OCI-LY1 (cell line): ENCODE measurements at regions not wholly inside any gene's neighbourhood (a gene's known extent, or its start where the extent isn't known, plus 50 kb on each side); places are given as distances from the start of the nearest gene placed in this dataset.

ENCODE experiments used
- H2AFZ ChIP-seq: fragments of 200-600 bp; sonication (generic), shearing (Covaris generic); 2 replicates; pipeline ENCODE4 v1.6.0; 2014; ENCODE audit warnings: antibody characterized with exemption, mild to moderate bottlenecking, low read length
- H3F3A ChIP-seq: fragments of 200-600 bp; sonication (generic), shearing (Covaris generic); 2 replicates; pipeline ENCODE4 v1.6.0; 2014; ENCODE audit warnings: mild to moderate bottlenecking, antibody characterized with exemption, low read length, moderate library complexity; ENCODE audit not compliant: insufficient read depth
- H3K27ac ChIP-seq: fragments of 200-600 bp; sonication (generic); 2 replicates; pipeline ENCODE4 v1.5.1; 2014; ENCODE audit warnings: low read length, mixed run types, mild to moderate bottlenecking, low read depth; ENCODE audit not compliant: poor library complexity, severe bottlenecking
- H3K27me3 ChIP-seq: fragments of 200-600 bp; sonication (generic); 2 replicates; pipeline ENCODE4 v1.6.0; 2014; ENCODE audit warnings: antibody characterized with exemption, mild to moderate bottlenecking, low read length, moderate library complexity; ENCODE audit not compliant: insufficient read depth
- H3K36me3 ChIP-seq: fragments of 200-600 bp; sonication (generic); 2 replicates; pipeline ENCODE4 v1.6.1; 2014; ENCODE audit warnings: mild to moderate bottlenecking, antibody characterized with exemption, low read length, moderate library complexity, mixed read lengths; ENCODE audit not compliant: insufficient read depth
- H3K4me1 ChIP-seq: fragments of 200-600 bp; sonication (generic); 2 replicates; pipeline ENCODE4 v1.5.1; 2014; ENCODE audit warnings: mild to moderate bottlenecking, low read length, moderate library complexity; ENCODE audit not compliant: insufficient read depth, severe bottlenecking
- H3K4me2 ChIP-seq: fragments of 200-600 bp; sonication (generic), shearing (Covaris generic); 2 replicates; pipeline ENCODE4 v1.6.1; 2014; ENCODE audit warnings: low read length
- H3K4me3 ChIP-seq: fragments of 200-600 bp; sonication (generic); 2 replicates; pipeline ENCODE4 v1.5.1; 2014; ENCODE audit warnings: low read length, low read depth, mild to moderate bottlenecking, mixed read lengths; ENCODE audit not compliant: poor library complexity, severe bottlenecking
- H3K79me2 ChIP-seq: fragments of 200-600 bp; shearing (Covaris generic); 2 replicates; pipeline ENCODE4 v1.6.1; 2016; ENCODE audit warnings: mixed run types, low read length, mixed read lengths; ENCODE audit not compliant: insufficient read depth
- H3K9ac ChIP-seq: fragments of 200-600 bp; sonication (generic), shearing (Covaris generic); 2 replicates; pipeline ENCODE4 v1.6.1; 2014; ENCODE audit warnings: mild to moderate bottlenecking, low read length, mixed read lengths
- H3K9me2 ChIP-seq: fragments of 200-600 bp; sonication (generic), shearing (Covaris generic); 2 replicates; pipeline ENCODE4 v1.6.1; 2014; ENCODE audit warnings: low read depth, mild to moderate bottlenecking, low read length, mixed read lengths
- H3K9me3 ChIP-seq: fragments of 200-600 bp; shearing (Covaris generic); 2 replicates; pipeline ENCODE4 v1.6.1; 2014; ENCODE audit warnings: low read length, mixed read lengths
- H4K20me1 ChIP-seq: fragments of 200-600 bp; sonication (generic), shearing (Covaris generic); 2 replicates; pipeline ENCODE4 v1.6.0; 2016; ENCODE audit warnings: mild to moderate bottlenecking, low read length; ENCODE audit not compliant: insufficient read depth
- CTCF ChIP-seq: fragments of 200-600 bp; sonication (generic), shearing (Covaris generic); IDR thresholded peaks from 2 replicates; pipeline ENCODE4 v1.5.1; 2017; ENCODE audit warnings: mild to moderate bottlenecking, antibody characterized with exemption, low read length, moderate library complexity, mixed read lengths
- EZH2 ChIP-seq: fragments of 200-600 bp; sonication (generic), shearing (Covaris generic); IDR thresholded peaks from 2 replicates; pipeline ENCODE4 v1.8.0; 2017; ENCODE audit warnings: borderline replicate concordance, mixed run types, mild to moderate bottlenecking, antibody characterized with exemption, low read length, moderate library complexity, mixed read lengths

DNA sequence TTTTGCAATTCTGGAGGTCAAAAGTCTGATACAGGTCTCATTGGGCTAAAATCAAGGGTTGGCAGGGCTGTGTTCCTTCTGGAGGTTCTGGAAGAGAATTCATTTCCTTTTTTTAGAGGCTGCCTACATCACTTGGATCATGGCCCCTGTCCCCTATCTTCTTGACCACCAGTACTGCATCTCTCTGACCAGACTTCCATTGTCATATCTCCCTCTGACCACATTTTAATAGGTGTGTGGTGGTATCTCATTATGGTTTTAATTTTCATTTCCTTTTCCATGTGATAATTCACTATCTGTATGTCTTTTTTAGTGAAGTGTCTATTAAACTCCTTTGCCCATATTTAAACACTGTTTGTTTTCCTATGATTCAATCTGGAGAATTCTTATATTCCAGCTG is 215.2 kb upstream of the OTX2 start:
- H3K27ac ChIP-seq = no peak overlapping the region
- H3K4me3 ChIP-seq = no peak overlapping the region
- no peaks in the 10 kb centered on the region for H3K9me2 ChIP-seq
- H3K4me2 ChIP-seq = no peak overlapping the region
- H3K36me3 ChIP-seq = no peaks in the 10 kb centered on the region
- no peaks in the 10 kb centered on the region for H3K4me1 ChIP-seq
- no peaks in the 10 kb centered on the region for H3K79me2 ChIP-seq
- no peak overlapping the region for H3K9ac ChIP-seq
- H3F3A ChIP-seq = no peaks in the 10 kb centered on the region
- no peak for TF ChIP-seq CTCF
- no peak for TF ChIP-seq EZH2
- H4K20me1 ChIP-seq = no peaks in the 10 kb centered on the region
- no peak overlapping the region for H2AFZ ChIP-seq
- H3K27me3 ChIP-seq = no peaks in the 10 kb centered on the region
- H3K9me3 ChIP-seq = no peaks in the 10 kb centered on the region

- Histone ChIP-seq H2AFZ (no peak overlapping the region), H4K20me1 (no peaks in the 10 kb centered on the region), H3K4me1 (no peaks in the 10 kb centered on the region), H3K79me2 (no peaks in the 10 kb centered on the region), H3K36me3 (no peaks in the 10 kb centered on the region), H3K27ac (no peak overlapping the region), H3K9me3 (no peaks in the 10 kb centered on the region), H3K4me2 (no peak overlapping the region), H3F3A (no peaks in the 10 kb centered on the region), H3K4me3 (no peak overlapping the region), H3K27me3 (no peaks in the 10 kb centered on the region), H3K9me2 (no peaks in the 10 kb centered on the region), H3K9ac (no peak overlapping the region)
- TF ChIP-seq CTCF = no peak
- no peak for TF ChIP-seq EZH2
Measured at GRCh38 chr14:57022608-57023007, 212.3 kb upstream of the OTX2 start.

DNA sequence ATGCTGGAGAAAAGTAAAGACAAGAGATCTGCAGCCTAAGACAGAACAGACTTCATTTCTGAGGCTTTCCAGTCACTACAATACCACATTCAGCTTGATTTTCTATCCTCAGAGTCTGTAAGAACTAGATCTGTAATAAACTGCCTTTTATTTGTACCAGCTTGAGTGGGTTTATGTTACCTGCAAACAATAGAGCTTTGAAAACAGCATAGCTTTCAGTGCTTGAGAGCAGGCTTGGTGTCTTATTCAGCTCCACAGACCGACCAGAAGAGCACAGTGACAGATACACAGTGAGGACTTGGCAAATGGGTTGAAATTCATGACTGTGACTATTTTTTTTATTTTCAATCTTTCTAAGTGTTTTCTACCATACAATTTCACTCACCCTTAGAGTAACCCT is 207.8 kb upstream of the OTX2 start:
- no peaks in the 10 kb centered on the region for H3K4me1 ChIP-seq
- H4K20me1 ChIP-seq = no peaks in the 10 kb centered on the region
- H3K79me2 ChIP-seq = no peaks in the 10 kb centered on the region
- no peak overlapping the region for H3K4me3 ChIP-seq
- H3F3A ChIP-seq = no peaks in the 10 kb centered on the region
- H3K36me3 ChIP-seq = no peaks in the 10 kb centered on the region
- no peaks in the 10 kb centered on the region for H3K9me2 ChIP-seq
- H3K9ac ChIP-seq = no peak overlapping the region
- TF ChIP-seq CTCF (no peak), EZH2 (no peak)
- no peak overlapping the region for H3K27ac ChIP-seq
- no peaks in the 10 kb centered on the region for H3K9me3 ChIP-seq
- no peak overlapping the region for H3K4me2 ChIP-seq
- no peaks in the 10 kb centered on the region for H3K27me3 ChIP-seq
- H2AFZ ChIP-seq = no peak overlapping the region
